HUES48 (cell line): ENCODE measurements at regions not wholly inside any gene's neighbourhood (a gene's known extent, or its start where the extent isn't known, plus 50 kb on each side); places are given as distances from the start of the nearest gene placed in this dataset.

Source experiments
- H3K27ac ChIP-seq: one replicate; pipeline ENCODE4 v1.7.0; 2013; ENCODE audit warnings: low read depth, low read length, inconsistent platforms
- H3K27me3 ChIP-seq: 2 replicates; pipeline ENCODE4 v1.6.1; 2013; ENCODE audit warnings: mild to moderate bottlenecking, low read length; ENCODE audit not compliant: control insufficient read depth, insufficient read depth
- H3K36me3 ChIP-seq: 2 replicates; pipeline ENCODE4 v1.6.1; 2013; ENCODE audit warnings: low read length; ENCODE audit not compliant: control insufficient read depth, insufficient read depth
- H3K4me1 ChIP-seq: 2 replicates; pipeline ENCODE4 v1.6.1; 2013; ENCODE audit warnings: mild to moderate bottlenecking, low read length; ENCODE audit not compliant: control insufficient read depth, insufficient read depth
- H3K4me3 ChIP-seq: 2 replicates; pipeline ENCODE4 v1.5.1; 2013; ENCODE audit warnings: mild to moderate bottlenecking, low read depth, low read length
- H3K9ac ChIP-seq: 2 replicates; pipeline ENCODE4 v1.6.1; 2013; ENCODE audit warnings: mild to moderate bottlenecking, low read depth, low read length, moderate library complexity
- H3K9me3 ChIP-seq: 2 replicates; pipeline ENCODE4 v1.6.1; 2013; ENCODE audit warnings: low read length; ENCODE audit not compliant: control insufficient read depth, insufficient read depth

DNA sequence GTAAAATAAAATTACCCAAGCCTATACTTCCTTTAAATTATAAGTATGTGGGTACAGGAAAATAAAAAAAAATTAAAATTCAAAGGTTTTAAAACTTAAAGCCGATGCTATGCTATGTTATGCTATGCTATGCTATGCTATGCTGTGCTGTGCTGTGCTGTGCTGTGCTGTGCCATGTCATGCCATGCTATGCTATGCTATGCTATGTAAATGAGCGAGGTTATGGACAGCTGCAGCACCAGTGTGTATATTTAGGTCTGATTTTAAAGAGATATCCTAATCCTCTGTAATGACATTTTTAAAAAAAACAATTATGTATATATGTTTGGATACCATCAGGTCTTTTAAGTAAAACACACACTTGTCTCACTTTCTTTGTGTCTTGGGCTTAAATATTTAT is 1822.0 kb upstream of the SEL1L start:
- H3K36me3 ChIP-seq, result no peaks in the 10 kb centered on the region
- no peak overlapping the region for H3K9ac ChIP-seq
- no peak overlapping the region for H3K27ac ChIP-seq
- H3K27me3 ChIP-seq, result no peaks in the 10 kb centered on the region
- H3K9me3 ChIP-seq, result no peaks in the 10 kb centered on the region
- no peak overlapping the region for H3K4me3 ChIP-seq
- no peaks in the 10 kb centered on the region for H3K4me1 ChIP-seq

DNA sequence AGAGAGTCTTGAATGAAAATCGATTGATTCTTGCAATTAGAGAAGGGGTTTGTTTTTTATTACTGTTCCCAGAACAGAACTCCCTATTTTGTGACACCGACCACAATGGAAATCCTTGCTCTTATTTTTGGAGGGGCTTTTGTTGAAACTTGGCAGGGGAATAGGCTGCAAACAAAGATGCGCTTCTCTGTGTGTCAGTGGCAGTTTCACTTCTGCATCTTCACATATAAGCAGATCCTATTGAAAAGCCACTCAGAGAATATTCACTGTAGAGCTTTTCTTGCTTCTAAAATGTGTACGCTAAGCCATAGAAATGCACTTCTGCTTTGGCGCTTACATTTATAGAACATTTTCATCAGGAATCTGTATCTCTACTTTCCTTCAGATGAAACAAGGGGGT is 1822.4 kb upstream of the SEL1L start:
- Histone ChIP-seq H3K4me3 (no peak overlapping the region), H3K9ac (no peak overlapping the region), H3K4me1 (no peaks in the 10 kb centered on the region), H3K9me3 (no peaks in the 10 kb centered on the region), H3K36me3 (no peaks in the 10 kb centered on the region), H3K27me3 (no peaks in the 10 kb centered on the region), H3K27ac (no peak overlapping the region)

DNA sequence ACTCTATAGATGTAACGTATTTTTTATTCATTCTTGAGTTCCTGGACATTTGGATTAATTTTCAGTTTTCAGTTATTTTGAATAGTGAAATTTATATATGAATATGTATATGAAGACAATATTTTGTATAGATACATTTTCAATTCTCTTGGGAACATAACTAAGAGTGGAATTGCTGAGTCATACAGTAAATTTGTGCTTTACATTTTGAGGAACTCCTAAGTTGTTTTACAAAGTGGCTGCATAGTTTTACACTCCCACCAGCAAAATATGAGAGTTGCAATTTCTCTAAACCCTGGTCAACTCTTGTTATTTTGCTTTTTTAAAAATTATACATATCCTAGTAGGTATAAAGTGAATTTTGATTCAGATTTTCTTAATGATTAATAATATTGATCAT is 1838.6 kb upstream of the SEL1L start:
- H3K27ac ChIP-seq, result no peak overlapping the region
- no peaks in the 10 kb centered on the region for H3K36me3 ChIP-seq
- no peaks in the 10 kb centered on the region for H3K4me1 ChIP-seq
- no peaks in the 10 kb centered on the region for H3K27me3 ChIP-seq
- no peak overlapping the region for H3K4me3 ChIP-seq
- H3K9me3 ChIP-seq, result no peaks in the 10 kb centered on the region
- no peak overlapping the region for H3K9ac ChIP-seq

DNA sequence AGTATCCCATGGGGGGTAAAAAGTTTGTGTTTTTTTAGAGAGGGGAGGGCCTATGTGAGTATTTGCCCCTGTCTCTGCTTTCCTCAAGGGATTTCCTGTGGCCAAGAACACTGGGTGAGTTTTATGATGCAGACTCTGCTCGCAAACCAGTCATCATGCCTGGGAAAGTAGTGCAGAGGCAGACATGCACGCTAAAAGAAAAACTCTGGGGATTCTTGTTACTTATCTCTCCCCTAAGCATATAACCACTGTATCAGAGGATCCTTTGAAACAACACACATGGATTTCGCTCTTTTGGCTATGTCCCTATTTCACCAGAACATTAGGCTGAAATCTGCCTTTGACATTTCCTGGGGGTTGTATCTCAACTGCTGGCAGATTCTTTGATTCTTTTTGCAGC is 1845.8 kb upstream of the SEL1L start:
- Histone ChIP-seq H3K4me1 (no peaks in the 10 kb centered on the region), H3K27me3 (no peaks in the 10 kb centered on the region), H3K4me3 (no peak overlapping the region), H3K27ac (no peak overlapping the region), H3K36me3 (no peaks in the 10 kb centered on the region), H3K9me3 (no peaks in the 10 kb centered on the region), H3K9ac (no peak overlapping the region)

DNA sequence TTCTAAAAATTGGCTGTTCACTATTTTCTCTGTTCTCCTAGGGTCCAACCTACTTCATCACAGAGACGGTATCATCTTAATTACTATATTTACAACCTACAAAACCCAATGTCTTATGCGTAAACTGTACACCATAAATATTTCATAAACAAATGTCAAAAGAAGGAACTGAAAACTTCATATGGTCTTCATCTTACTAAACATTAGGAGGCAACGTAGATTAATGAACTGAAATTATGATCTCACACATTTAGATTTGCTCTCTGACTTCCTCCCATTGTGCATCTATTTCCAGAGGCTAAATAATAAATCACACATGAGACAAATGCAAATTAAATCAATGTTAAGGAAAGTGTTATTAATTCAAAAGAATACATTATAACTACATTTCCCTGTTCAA is 1850.6 kb upstream of the SEL1L start:
- Histone ChIP-seq H3K27ac (no peak overlapping the region), H3K4me1 (no peaks in the 10 kb centered on the region), H3K27me3 (no peaks in the 10 kb centered on the region), H3K4me3 (no peak overlapping the region), H3K9ac (no peak overlapping the region), H3K36me3 (no peaks in the 10 kb centered on the region), H3K9me3 (no peaks in the 10 kb centered on the region)

- Histone ChIP-seq H3K4me3 (no peak overlapping the region), H3K36me3 (no peaks in the 10 kb centered on the region), H3K9me3 (no peaks in the 10 kb centered on the region), H3K4me1 (no peaks in the 10 kb centered on the region), H3K27ac (no peak overlapping the region), H3K9ac (no peak overlapping the region), H3K27me3 (no peaks in the 10 kb centered on the region)
Measured at GRCh38 chr14:83395321-83395720, 1861.7 kb upstream of the SEL1L start.

DNA sequence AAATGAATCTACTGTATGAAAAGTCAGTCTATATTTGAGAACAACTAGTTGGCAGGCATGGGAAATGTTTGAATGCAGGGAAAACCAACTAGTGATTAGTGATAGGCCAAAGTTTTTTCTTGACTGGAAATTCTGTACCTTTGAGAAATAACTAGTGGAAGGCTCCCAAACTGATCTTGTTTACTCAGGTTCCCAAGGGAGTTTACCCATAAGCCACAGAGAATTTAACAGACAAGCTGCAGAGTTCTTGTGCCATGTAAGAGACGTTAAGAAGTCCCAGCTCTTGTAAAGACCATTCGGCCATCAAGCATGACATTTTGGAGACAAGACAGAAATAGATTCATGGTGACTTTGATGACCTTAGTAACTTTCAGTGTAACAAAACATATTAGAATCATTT is 1882.8 kb upstream of the SEL1L start:
- Histone ChIP-seq H3K9ac (no peak overlapping the region), H3K9me3 (no peaks in the 10 kb centered on the region), H3K4me3 (no peak overlapping the region), H3K27me3 (no peaks in the 10 kb centered on the region), H3K27ac (no peak overlapping the region), H3K4me1 (no peaks in the 10 kb centered on the region), H3K36me3 (no peaks in the 10 kb centered on the region)

- Histone ChIP-seq H3K27me3 (no peaks in the 10 kb centered on the region), H3K9me3 (no peaks in the 10 kb centered on the region), H3K4me1 (no peaks in the 10 kb centered on the region), H3K27ac (no peak overlapping the region), H3K4me3 (no peak overlapping the region), H3K9ac (no peak overlapping the region), H3K36me3 (no peaks in the 10 kb centered on the region)
Measured at GRCh38 chr14:83419420-83419819, 1885.8 kb upstream of the SEL1L start.

GRCh38 chr14:83421711-83422110 is 1888.1 kb upstream of the SEL1L start:
- no peaks in the 10 kb centered on the region for H3K27me3 ChIP-seq
- no peaks in the 10 kb centered on the region for H3K36me3 ChIP-seq
- no peak overlapping the region for H3K4me3 ChIP-seq
- H3K27ac ChIP-seq, result no peak overlapping the region
- H3K9me3 ChIP-seq, result no peaks in the 10 kb centered on the region
- H3K9ac ChIP-seq, result no peak overlapping the region
- peaks cover 6% of the 10 kb centered on the region; the same call in 1 of the 2 replicates for H3K4me1 ChIP-seq

DNA sequence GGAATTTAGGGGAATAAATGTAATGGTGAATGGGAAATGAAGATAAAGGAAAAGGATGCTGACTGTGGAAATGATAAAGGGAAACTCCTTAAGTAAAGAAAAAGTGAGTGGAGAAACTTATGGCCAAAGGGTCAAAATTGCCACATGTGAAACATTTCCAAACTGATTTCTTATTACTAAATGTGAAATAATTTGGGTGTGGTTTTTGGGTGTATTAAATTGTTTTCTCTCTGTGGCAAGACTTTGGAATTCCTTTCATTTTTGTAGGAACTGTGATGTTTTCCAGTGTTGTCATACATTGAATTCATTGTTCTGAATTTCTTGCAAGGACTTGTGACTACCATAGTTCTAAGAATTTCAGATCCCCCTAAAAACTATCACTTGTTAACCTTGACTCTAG is 1891.5 kb upstream of the SEL1L start:
- Histone ChIP-seq H3K27me3 (no peaks in the 10 kb centered on the region), H3K36me3 (no peaks in the 10 kb centered on the region), H3K4me1 (peaks cover 6% of the 10 kb centered on the region; the same call in 1 of the 2 replicates), H3K27ac (no peak overlapping the region), H3K9ac (no peak overlapping the region), H3K9me3 (no peaks in the 10 kb centered on the region), H3K4me3 (no peak overlapping the region)

GRCh38 chr14:83425706-83426105 is 1892.1 kb upstream of the SEL1L start:
- Histone ChIP-seq H3K27me3 (no peaks in the 10 kb centered on the region), H3K4me1 (peaks cover 6% of the 10 kb centered on the region; the same call in 1 of the 2 replicates), H3K9me3 (no peaks in the 10 kb centered on the region), H3K4me3 (no peak overlapping the region), H3K36me3 (no peaks in the 10 kb centered on the region), H3K9ac (no peak overlapping the region), H3K27ac (no peak overlapping the region)

GRCh38 chr14:83433618-83434017 is 1900.0 kb upstream of the SEL1L start:
- Histone ChIP-seq H3K27me3 (no peaks in the 10 kb centered on the region), H3K4me1 (no peaks in the 10 kb centered on the region), H3K9me3 (no peaks in the 10 kb centered on the region), H3K4me3 (no peak overlapping the region), H3K9ac (no peak overlapping the region), H3K36me3 (no peaks in the 10 kb centered on the region), H3K27ac (no peak overlapping the region)
